DND-41 (cell line): ENCODE measurements at regions not wholly inside any gene's neighbourhood (a gene's known extent, or its start where the extent isn't known, plus 50 kb on each side); places are given as distances from the start of the nearest gene placed in this dataset.

Source experiments
- ATAC-seq: fragments of 200-7000 bp; cut with Tn5 transposase; 3 replicates; pipeline ENCODE4 v1.9.1; 2021; ENCODE audit warnings: low read depth; ENCODE audit not compliant: insufficient read depth
- DNase-seq: peaks from one replicate; pipeline ENCODE4 v3.0.0-alpha.2; 2020
- H2AFZ ChIP-seq: 2 replicates; pipeline ENCODE4 v1.6.0; 2012; ENCODE audit warnings: low read depth, low read length
- H3K27ac ChIP-seq: 2 replicates; pipeline ENCODE4 v1.5.1; 2012; ENCODE audit warnings: low read length, inconsistent platforms
- H3K27me3 ChIP-seq: fragments of 200-600 bp; sonication (generic); 2 replicates; pipeline ENCODE4 v1.6.0; 2012; ENCODE audit warnings: low read length, mild to moderate bottlenecking, inconsistent platforms; ENCODE audit not compliant: insufficient read depth, poor library complexity
- H3K36me3 ChIP-seq: 2 replicates; pipeline ENCODE4 v1.5.1; 2012; ENCODE audit warnings: low read length, inconsistent platforms; ENCODE audit not compliant: insufficient read depth
- H3K4me1 ChIP-seq: 2 replicates; pipeline ENCODE4 v1.5.1; 2012; ENCODE audit warnings: mild to moderate bottlenecking, low read length; ENCODE audit not compliant: insufficient read depth
- H3K4me2 ChIP-seq: 2 replicates; pipeline ENCODE4 v1.6.0; 2012; ENCODE audit warnings: mild to moderate bottlenecking, moderate library complexity, low read length, inconsistent platforms; ENCODE audit not compliant: insufficient read depth
- H3K4me3 ChIP-seq, 2 experiments: fragments of 200-600 bp in 1 of 2; shearing (Covaris generic) in 1 of 2; 2 replicates each; pipeline ENCODE4 v1.5.1; 2012 to 2016; ENCODE audit warnings: inconsistent platforms in 2 of 2, low read length in 2 of 2, mild to moderate bottlenecking in 2 of 2, low read depth in 1 of 2, moderate library complexity in 1 of 2
- H3K79me2 ChIP-seq: 2 replicates; pipeline ENCODE4 v1.6.0; 2012; ENCODE audit warnings: low read length, inconsistent platforms; ENCODE audit not compliant: insufficient read depth
- H3K9ac ChIP-seq: 2 replicates; pipeline ENCODE4 v1.6.0; 2012; ENCODE audit warnings: low read depth, mild to moderate bottlenecking, inconsistent platforms, low read length, moderate library complexity
- H3K9me3 ChIP-seq: 2 replicates; pipeline ENCODE4 v1.5.1; 2012; ENCODE audit warnings: low read length, moderate library complexity, mild to moderate bottlenecking, inconsistent platforms; ENCODE audit not compliant: insufficient read depth, severe bottlenecking
- H4K20me1 ChIP-seq: 2 replicates; pipeline ENCODE4 v1.6.0; 2012; ENCODE audit warnings: low read length; ENCODE audit not compliant: insufficient read depth
- EZH2 ChIP-seq: IDR thresholded peaks from 3 replicates; pipeline ENCODE4 v1.6.1; 2012; ENCODE audit warnings: borderline replicate concordance, low read depth, mild to moderate bottlenecking, moderate library complexity, low read length, inconsistent platforms; ENCODE audit not compliant: severe bottlenecking
- TF ChIP-seq, protein P1 (sequence below): IDR thresholded peaks from 2 replicates; pipeline ENCODE4 v1.5.1; 2012; ENCODE audit warnings: borderline replicate concordance, low read length, moderate library complexity, mild to moderate bottlenecking; ENCODE audit not compliant: poor library complexity, severe bottlenecking; ENCODE audit errors: extremely low read depth

DNA sequence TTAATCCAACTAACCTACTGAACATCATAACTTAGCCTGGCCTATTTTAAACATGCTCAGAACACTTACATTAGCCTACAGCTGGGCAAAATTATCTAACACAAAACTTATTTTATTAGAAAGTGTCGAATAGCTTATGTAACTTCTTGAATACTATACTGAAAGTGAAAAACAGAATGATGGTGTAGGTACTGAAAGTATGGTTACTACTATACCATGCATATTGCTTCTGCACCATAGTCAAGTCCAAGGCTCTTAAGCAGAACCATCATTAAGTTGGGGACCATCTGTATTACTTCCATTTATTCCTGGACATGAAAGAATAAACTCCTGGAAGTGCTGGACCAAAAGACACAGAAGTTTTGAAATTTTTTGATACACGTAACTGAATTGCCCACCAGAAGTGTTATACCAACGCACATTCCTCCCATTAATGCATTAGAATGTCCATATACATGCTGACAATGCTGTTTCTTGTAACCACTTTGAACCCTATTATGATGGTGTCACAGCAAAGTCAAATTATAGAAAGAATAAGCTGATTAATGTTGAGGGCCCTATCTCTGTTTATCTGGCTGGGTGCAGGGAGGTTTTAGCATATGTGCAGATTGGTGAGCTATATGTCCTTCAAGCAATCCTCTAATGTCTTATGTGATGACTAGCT, 375.7 kb downstream of the ACTL7B start:
- H3K27ac ChIP-seq, result no peak overlapping the region
- TF ChIP-seq EZH2, result no peak
- TF ChIP-seq, protein P1, sequence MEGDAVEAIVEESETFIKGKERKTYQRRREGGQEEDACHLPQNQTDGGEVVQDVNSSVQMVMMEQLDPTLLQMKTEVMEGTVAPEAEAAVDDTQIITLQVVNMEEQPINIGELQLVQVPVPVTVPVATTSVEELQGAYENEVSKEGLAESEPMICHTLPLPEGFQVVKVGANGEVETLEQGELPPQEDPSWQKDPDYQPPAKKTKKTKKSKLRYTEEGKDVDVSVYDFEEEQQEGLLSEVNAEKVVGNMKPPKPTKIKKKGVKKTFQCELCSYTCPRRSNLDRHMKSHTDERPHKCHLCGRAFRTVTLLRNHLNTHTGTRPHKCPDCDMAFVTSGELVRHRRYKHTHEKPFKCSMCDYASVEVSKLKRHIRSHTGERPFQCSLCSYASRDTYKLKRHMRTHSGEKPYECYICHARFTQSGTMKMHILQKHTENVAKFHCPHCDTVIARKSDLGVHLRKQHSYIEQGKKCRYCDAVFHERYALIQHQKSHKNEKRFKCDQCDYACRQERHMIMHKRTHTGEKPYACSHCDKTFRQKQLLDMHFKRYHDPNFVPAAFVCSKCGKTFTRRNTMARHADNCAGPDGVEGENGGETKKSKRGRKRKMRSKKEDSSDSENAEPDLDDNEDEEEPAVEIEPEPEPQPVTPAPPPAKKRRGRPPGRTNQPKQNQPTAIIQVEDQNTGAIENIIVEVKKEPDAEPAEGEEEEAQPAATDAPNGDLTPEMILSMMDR, result no peak
- ATAC-seq, result no peak

DNA sequence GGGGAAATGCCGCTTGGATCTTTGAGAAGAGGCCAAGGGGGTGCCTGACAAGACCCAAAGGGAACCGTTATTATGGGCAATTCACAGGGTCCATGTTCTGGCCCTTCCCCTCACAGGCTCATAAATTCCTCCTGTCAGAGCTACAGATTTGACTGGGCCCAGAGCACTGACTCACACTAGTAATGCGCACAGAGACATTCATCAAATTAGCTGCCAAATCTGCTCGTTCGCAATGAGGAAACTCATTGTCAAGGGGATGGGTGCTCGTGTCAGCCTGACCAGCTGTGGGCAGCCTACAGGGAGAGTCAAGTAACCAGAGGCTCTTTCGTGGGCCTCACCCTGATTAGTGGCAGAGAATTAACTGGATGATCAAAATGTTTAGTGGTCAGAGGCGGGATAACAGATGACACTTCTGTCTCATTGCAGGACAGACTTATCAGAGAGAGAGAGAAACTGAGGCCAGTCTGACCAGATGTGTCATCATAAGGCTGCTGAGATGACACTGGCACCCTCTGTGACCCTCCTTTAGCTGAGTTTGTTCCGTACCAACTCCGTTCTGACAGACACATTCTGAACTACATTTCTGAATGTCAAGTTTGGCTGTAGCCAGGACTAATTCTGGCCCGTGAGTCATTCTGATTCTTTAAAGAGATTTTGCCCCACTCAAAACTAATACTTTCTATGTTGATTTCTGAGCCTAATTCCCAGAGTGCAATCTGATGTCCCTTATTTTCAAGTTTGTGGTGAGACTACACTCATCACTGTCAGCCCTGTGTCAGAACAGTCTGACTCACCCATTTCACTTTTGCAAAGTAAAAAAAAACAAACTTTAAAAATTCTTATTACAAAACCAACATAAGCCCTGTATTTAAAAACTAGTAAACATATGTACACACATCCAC, 377.1 kb downstream of the ACTL7B start:
- H2AFZ ChIP-seq, result no peak overlapping the region
- H3K36me3 ChIP-seq, result no peaks in the 10 kb centered on the region
- ATAC-seq (no peak), DNase-seq (no peak)
- no peaks in the 10 kb centered on the region for H3K9me3 ChIP-seq
- H4K20me1 ChIP-seq, result no peaks in the 10 kb centered on the region
- no peak overlapping the region for H3K9ac ChIP-seq
- H3K4me3 ChIP-seq, result no peak overlapping the region
- no peak overlapping the region for H3K4me2 ChIP-seq
- no peak overlapping the region for H3K27ac ChIP-seq
- no peaks in the 10 kb centered on the region for H3K4me1 ChIP-seq
- no peaks in the 10 kb centered on the region for H3K79me2 ChIP-seq
- TF ChIP-seq, protein P1, result no peak
- TF ChIP-seq EZH2, result no peak
- H3K27me3 ChIP-seq, result no peaks in the 10 kb centered on the region

More for the DNA sequence above, 375.7 kb downstream of the ACTL7B start:
- no peak overlapping the region for H3K4me3 ChIP-seq
- H3K27me3 ChIP-seq, result no peaks in the 10 kb centered on the region
- H3K36me3 ChIP-seq, result no peaks in the 10 kb centered on the region
- no peaks in the 10 kb centered on the region for H3K79me2 ChIP-seq
- no peak overlapping the region for H3K9ac ChIP-seq
- H2AFZ ChIP-seq, result no peak overlapping the region
- no peaks in the 10 kb centered on the region for H3K4me1 ChIP-seq
- H3K9me3 ChIP-seq, result no peaks in the 10 kb centered on the region
- no peak for DNase-seq
- no peak overlapping the region for H3K4me2 ChIP-seq
- H4K20me1 ChIP-seq, result no peaks in the 10 kb centered on the region

DNA sequence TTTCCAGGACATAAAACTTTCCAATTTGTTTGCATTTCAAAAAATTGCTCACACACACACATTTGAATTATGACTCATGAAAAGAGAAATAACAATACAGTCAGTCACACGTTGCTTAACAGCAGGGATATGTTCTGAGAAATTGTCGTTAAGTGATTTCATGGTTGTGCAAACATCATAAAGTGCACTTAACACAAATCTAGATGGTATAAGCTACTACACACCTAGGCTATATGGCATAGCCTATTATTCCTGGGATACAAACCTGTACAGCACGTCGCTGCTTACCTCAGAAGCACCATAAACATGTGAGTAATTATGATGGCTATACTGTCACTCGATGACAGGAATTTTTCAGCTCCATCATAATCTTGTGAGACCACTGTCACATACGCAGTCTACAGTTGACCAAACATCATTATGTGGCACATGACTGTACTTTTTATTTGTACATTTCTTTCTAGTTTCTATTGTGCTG, 378.2 kb downstream of the ACTL7B start:
- Histone ChIP-seq H3K36me3 (no peaks in the 10 kb centered on the region), H3K27ac (no peak overlapping the region), H3K4me2 (no peak overlapping the region), H3K9me3 (no peaks in the 10 kb centered on the region), H3K27me3 (no peaks in the 10 kb centered on the region), H3K79me2 (no peaks in the 10 kb centered on the region), H2AFZ (no peak overlapping the region), H3K4me1 (no peaks in the 10 kb centered on the region), H3K4me3 (no peak overlapping the region), H3K9ac (no peak overlapping the region), H4K20me1 (no peaks in the 10 kb centered on the region)
- DNase-seq, result no peak
- TF ChIP-seq, protein P1, result no peak
- TF ChIP-seq EZH2, result no peak
- no peak for ATAC-seq
